CD1c-positive myeloid dendritic cell (primary cell): ENCODE measurements at regions not wholly inside any gene's neighbourhood (a gene's known extent, or its start where the extent isn't known, plus 50 kb on each side); places are given as distances from the start of the nearest gene placed in this dataset.
"Not testable (repeated sequence)": the region's sequence is repeated elsewhere in the genome, so short reads cannot be mapped to it uniquely, and the experiment has no call there.

Experiments
- DNase-seq: peaks from one replicate; pipeline ENCODE4 v3.0.0-alpha.2; 2016; ENCODE audit errors: extremely low spot score

- no peak for DNase-seq
Observed at GRCh38 chr1:29635501-29636263, 399.4 kb downstream of the PTPRU start.

- no peak for DNase-seq
Observed at GRCh38 chr1:29634746-29635335, 398.5 kb downstream of the PTPRU start.

- no peak for DNase-seq
Observed at GRCh38 chr1:29634324-29634723, 398.0 kb downstream of the PTPRU start.

GRCh38 chr1:29633771-29634170, 397.4 kb downstream of the PTPRU start:
- DNase-seq, result no peak

GRCh38 chr1:29632806-29633615, 396.7 kb downstream of the PTPRU start:
- no peak for DNase-seq

- DNase-seq, result no peak
Observed at GRCh38 chr1:29631836-29632805, 395.8 kb downstream of the PTPRU start.

GRCh38 chr1:29631361-29631760, 395.0 kb downstream of the PTPRU start:
- no peak for DNase-seq

- no peak for DNase-seq
Observed at GRCh38 chr1:29630756-29631155, 394.4 kb downstream of the PTPRU start.

- DNase-seq, result no peak
Observed at GRCh38 chr1:29629814-29630516, 393.6 kb downstream of the PTPRU start.

- DNase-seq, result no peak
Observed at GRCh38 chr1:29629401-29629800, 393.1 kb downstream of the PTPRU start.

GRCh38 chr1:29628190-29628589, 391.9 kb downstream of the PTPRU start:
- no peak for DNase-seq

GRCh38 chr1:29626726-29627125, 390.4 kb downstream of the PTPRU start:
- no peak for DNase-seq

- DNase-seq, result no peak
Observed at GRCh38 chr1:29626066-29626465, 389.7 kb downstream of the PTPRU start.

- DNase-seq, result no peak
Observed at GRCh38 chr1:29625084-29625420, 388.7 kb downstream of the PTPRU start.

GRCh38 chr1:29624320-29625083, 388.2 kb downstream of the PTPRU start:
- DNase-seq, result no peak

GRCh38 chr1:29623501-29623900, 387.2 kb downstream of the PTPRU start:
- no peak for DNase-seq

GRCh38 chr1:29621826-29622435, 385.6 kb downstream of the PTPRU start:
- DNase-seq, result no peak

- DNase-seq, result no peak
Observed at GRCh38 chr1:29620631-29621030, 384.3 kb downstream of the PTPRU start.

GRCh38 chr1:29607236-29607635, 370.9 kb downstream of the PTPRU start:
- DNase-seq, result no peak

GRCh38 chr1:29604796-29605195, 368.5 kb downstream of the PTPRU start:
- not testable (repeated sequence) for DNase-seq
